Ovary (tissue), 3 donors: ENCODE measurements at regions not wholly inside any gene's neighbourhood (a gene's known extent, or its start where the extent isn't known, plus 50 kb on each side); places are given as distances from the start of the nearest gene placed in this dataset.

Source experiments
- CTCF ChIP-seq, 3 donors: fragments of 450-650 bp in 2 of 3; fragments of 200-600 bp in 1 of 3; IDR thresholded peaks; one replicate each; pipeline versions ENCODE4 v1.5.1 to v1.8.0; 2016 to 2022; ENCODE audit warnings: antibody characterized with exemption in 3 of 3, mild to moderate bottlenecking in 1 of 3
- POLR2A ChIP-seq: fragments of 450-650 bp; IDR thresholded peaks from one replicate; pipeline ENCODE4 v1.6.1; 2017; ENCODE audit warnings: antibody characterized with exemption, mild to moderate bottlenecking, moderate library complexity
- donor health status: DM: no; HTN: no; CAD: no.

GRCh38 chr3:153640689-153641665 lies 479.0 kb downstream of the RAP2B start:
- TF ChIP-seq CTCF (IDR thresholded peaks at IDR 0.05) (no peak), POLR2A (no peak)
